ENCODE measurements at regions not wholly inside any gene's neighbourhood (a gene's known extent, or its start where the extent isn't known, plus 50 kb on each side); places are given as distances from the start of the nearest gene placed in this dataset.
"Not testable (repeated sequence)": the region's sequence is repeated elsewhere in the genome, so short reads cannot be mapped to it uniquely, and the experiment has no call there.

DNA sequence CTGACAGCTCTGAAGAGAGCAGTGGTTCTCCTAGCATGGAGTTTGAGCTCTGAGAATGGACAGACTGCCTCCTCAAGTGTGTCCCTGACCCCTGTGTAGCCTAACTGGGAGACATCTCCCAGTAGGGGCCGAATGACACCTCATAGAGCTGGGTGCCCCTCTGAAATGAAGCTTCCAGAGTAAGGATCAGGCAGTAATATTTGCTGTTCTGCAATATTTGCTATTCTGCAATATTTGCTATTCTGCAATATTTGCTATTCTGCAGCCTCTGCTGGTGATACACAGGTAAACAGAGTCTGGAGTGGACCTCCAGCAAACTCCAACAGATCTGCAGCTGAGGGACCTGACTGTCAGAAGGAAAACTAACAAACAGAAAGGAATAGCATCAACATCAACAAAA is 105.5 kb downstream of the BUD13 start:
- DNase-seq (ENCODE audit: low read depth, low spot score): not testable (repeated sequence)

DNA sequence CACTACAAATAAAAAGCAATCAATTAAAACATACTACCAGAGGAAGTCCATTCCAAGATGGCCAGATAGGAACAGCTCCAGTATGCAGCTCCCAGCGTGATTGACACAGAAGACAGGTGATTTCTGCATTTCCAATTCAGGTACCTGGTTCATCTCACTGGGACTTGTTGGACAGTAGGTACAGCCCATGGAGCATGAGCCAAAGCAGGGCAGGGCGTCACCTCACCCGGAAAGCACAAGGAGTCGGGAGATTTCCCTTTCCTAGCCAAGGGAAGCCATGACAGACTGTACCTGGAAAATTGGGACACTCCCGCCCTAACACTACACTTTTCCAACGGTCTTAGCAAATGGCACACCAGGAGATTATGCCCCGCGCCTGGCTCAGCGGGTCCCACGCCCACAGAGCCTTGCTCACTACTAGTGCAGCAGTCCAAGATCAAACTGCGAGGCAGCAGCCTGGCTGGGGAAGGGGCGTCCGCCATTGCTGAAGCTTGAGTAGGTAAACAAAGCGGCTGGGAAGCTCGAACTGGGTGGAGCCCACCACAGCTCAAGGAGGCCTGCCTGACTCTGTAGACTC is 106.0 kb downstream of the BUD13 start:
- DNase-seq (ENCODE audit: low read depth, low spot score): not testable (repeated sequence)

DNA sequence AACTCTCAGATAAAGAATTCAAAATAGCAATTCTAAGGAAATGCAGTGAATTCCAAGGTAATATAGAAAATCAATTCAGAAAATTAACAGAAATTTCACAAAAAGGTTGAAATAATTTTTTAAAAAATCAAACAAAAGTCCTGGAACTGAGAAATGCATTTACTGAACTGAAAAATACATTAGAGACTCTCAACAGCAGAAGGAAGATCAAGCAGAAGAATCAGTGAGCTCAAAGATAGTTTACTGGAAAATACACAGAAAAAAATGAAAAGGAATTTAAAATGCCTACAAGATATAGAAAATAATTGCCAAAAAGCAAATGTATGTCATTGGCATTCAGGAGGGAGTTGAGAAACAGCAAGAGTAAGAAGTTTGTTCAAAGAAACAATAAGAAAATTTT is 107.3 kb downstream of the BUD13 start:
- no peak for DNase-seq (ENCODE audit: low read depth, low spot score)

DNA sequence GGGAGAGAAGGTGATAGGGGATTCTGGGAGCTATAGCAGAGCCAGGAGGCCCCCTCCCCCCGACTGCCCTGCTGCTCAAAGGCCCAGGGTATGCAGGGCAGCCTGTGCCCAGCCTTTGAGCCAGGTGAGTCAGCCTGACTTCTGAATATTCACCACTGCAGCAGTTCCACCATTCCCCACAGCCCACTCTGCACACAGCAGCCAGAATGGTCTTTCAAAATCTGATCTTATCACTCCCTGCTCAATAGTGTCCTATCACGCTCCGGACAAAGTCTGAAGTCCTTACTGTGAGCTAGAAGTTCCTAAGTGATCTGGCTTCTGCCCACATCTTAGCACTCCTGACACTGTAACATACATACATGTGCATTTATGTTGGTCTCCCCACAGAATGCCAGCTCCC is 111.7 kb downstream of the BUD13 start:
- no peak for DNase-seq (ENCODE audit: low read depth, low spot score)

DNA sequence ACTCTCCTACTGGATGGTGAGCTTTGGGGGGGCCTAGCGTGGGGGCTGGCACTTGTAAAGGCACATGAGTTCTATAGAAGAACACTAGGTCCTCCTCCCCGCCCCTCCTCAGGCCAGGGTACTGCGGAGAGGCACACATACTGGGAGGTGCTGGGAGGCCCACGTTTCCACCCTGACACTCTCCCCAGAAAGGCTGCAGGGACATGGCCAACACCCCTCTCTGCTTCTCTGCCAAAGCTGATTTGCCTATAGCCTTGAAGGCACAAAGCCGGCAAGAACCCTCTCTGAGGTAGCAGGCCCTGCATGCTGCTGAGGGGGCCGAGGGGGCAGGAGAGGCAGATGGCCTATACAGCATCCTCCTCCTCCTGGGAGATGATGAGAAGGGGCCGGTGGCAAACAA is 112.8 kb downstream of the BUD13 start:
- no peak for DNase-seq (ENCODE audit: low read depth, low spot score)

DNA sequence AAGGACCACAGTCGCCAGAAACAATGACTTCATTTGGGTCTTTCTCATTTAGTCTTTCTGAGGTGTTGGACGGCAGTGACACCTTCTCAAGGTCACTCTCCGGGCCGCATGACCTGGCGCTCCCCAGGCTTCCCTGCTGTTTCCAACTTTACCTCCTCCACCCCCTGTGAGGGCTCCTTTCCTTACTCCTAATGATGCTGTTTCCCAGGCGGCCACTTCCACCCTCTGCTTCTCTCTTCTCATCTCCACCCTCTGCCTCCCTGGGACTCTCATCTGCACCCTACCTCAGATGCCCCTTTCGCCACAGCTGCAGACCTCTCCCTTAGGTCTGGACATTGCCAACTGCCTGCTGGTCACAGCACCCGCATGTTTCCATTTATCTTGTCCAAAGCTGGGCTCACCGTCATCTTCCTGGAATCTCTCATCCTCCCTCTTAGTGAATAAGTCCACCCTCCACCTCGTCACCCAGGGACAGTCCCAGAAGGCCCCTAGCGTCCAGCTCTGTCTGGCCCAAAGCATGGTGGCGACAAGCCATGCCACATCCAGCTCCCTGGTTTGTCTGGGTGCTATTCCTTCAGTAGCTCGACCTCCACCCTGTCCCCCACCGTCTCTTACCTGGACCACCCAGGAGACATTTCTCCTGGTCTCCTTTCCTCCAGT is 113.8 kb downstream of the BUD13 start:
- no peak for DNase-seq (ENCODE audit: low read depth, low spot score)

DNA sequence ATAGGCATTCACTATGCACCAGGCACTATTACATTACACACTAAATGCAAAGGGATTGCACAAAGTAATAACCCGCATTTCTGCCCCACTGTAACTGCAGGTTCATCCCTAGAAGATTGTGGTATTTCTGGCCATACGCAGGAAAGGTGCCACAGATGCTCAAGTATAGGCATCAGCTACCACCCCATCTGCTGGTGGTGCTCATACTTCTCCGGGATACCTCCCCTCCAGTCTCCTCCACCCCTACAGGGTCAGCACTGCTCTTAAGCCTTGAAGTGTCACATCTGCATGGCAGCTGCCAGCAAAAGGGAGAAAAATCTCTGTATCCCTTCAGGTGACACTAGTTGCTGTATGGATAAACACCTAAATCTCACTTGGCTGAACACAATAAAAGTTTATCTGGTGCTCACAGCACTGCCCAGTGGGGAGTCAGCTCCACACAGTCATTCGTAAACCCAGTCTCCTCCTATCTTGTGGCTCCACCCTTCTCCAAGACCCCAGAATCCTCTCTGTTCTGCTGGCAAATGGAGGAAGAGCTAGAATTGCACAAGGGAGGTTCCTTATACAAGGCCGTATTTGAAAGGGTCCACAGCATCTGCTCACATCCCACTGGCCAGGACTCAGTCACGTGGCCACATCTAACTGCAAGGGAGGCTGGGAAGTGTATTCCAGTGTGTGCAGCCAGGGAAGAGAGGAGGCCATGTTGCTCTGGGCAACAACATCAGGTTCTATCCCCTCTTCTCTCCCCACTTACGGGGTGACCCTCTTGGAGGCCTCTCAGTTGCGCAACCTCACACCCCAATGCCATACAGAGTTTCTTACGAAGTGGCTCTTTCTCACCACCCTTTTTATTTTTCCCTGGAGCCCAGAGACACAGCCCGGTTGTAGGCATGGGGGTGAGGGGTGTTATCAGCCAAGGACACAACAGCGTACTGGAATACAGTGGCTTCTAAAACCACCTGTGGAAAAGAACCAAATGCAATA is 114.7 kb downstream of the BUD13 start:
- DNase-seq (ENCODE audit: low read depth, low spot score): no peak

DNA sequence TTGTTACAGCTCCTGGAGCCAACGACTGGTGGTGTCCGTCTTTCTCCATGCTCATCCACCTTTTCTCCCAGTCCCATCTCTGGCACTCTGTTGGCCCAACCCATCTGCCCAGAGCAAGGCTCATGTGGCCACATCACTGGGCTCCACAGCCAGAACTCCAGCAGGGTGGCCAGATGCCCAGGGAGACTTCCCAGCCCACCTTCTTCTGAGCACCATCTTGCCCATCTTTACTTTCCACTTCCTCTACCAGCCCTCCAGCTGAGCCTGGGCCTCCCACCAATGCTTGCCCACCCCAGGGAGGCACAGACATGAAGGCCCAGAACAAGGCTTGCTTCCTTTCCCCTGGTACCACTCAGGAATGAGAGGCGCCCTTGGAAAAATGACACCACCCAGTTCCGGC is 116.8 kb downstream of the BUD13 start:
- DNase-seq (ENCODE audit: low read depth, low spot score): no peak

DNA sequence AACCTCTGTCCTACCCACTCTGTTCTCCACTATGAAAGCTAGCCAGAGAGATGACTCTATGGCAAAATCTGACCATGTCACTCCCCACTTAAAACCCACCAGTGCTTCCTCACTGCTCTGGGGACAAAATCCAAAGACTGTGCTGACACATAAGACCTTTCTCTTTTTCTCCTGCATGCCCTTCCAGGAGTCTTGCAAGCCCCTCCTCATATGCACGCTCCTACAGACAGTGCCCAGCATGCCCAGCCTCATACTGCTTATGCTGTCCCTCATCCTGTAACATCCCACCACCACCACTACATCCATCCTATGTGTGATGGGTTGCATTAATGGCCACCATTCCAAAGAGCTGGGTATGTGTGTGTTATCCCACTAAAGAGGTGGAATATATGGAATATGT is 118.3 kb downstream of the BUD13 start:
- DNase-seq (ENCODE audit: low read depth, low spot score): no peak

DNA sequence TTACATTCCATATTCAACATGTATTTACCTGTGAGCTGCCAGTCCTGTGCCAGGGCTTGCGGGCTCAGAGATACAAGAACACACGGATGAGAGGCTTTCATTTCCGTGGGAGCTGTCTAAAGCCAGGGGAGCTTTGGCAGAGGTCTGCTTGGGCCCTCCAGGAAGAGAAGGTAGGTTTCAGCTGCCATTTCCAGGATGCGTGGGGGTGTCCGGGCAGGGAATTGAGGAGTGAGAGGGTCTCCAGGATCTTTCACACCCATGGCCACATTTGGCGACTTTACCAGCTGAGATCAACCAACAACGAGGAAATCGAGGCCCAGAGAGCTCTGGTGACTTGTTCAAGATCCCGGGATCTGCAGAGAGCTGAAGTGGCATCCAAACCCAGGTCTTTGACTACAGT is 119.6 kb downstream of the BUD13 start:
- no peak for DNase-seq (ENCODE audit: low read depth, low spot score)

DNA sequence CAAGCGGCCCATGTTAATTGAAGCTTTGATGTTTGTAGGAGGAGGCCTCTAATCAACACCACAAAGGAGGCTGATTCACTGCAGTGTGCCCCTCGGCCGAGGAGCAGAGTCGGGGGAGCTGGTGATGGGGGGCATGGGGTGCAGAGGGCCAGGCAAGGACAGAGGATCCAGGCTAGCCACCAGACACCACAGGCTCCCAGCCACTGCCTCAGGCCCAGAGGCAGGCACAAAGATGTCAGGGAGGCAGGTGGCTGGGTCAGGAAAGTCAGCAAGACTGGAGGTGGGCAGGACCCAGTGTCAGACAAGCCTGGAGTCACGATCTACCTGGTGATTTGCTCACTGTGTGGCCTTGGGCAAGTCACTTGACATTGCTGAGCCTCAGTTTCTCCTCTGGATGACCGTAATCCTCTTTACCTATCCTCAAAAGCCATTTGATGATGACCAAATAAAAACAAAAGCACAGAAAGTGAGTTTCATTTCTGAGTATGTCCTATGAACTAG is 121.0 kb downstream of the BUD13 start:
- DNase-seq (ENCODE audit: low read depth, low spot score): no peak

DNA sequence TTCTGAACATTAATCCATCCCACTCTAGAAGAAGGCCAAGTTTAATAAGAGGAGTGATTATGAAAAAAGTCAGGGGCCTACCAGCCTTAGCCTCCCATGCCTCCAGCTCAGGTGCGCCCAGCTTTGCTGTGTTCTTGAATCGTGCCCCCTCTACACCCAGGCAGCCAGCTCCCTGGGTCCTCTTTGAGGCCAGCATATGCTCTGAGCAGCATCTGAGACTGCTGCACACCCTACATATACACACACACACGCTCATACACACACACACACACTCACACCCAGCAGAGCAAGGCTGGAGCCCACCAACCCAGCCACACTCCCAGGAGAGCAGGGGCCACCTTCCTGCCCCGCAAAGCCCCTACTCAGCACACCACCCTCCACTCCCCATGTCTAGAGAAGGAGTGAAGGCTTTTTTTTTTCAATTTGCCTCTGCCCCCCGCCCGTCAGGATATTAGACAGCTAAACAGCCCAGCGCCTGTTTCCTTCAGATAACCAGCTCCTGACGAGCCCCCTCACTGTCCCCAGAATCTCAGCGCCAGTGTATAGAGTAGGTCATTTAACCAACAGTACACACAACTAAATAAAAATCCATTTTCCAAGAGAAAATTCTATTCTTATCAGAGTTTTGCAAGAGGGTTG is 121.6 kb downstream of the BUD13 start:
- no peak for DNase-seq (ENCODE audit: low read depth, low spot score)

DNA sequence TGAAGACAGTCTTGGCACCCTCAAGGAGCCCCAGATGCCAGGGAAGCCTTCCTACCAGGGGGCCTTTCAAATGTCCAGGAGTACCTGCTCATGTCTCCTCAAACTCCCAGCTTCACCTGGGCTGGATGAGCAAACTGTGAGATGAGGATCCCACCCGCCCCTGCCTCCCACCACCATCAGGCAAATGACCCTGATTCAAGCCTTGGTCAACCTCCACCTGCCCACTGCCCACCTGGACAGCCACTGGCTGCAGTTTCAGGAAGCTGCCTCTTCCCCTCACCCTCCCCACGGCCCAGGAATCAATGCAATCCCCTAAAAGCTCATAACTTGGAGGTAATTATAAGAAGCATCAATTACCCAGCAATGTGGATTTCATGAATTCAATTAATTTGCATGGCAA is 122.7 kb downstream of the BUD13 start:
- no peak for DNase-seq (ENCODE audit: low read depth, low spot score)

DNA sequence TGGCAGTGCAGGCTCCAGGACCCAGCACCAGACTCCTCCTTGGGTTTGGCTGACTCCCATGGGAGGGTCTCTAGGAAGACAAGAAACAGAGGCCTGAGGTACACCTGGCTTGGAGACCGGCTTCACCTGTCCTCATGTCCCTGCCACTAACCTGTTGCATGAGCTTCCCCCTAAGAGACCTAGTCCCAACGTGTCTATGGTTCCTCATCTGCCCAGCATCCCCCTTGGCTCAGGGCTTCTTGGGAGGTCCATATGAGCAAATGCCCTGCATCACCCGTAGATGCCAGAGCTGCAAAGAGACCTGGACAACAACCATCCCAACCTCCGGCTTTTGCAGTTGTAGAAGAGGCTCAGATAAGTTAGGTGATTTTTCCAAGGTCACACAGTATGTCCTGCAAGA is 123.5 kb downstream of the BUD13 start:
- DNase-seq (ENCODE audit: low read depth, low spot score): no peak

DNA sequence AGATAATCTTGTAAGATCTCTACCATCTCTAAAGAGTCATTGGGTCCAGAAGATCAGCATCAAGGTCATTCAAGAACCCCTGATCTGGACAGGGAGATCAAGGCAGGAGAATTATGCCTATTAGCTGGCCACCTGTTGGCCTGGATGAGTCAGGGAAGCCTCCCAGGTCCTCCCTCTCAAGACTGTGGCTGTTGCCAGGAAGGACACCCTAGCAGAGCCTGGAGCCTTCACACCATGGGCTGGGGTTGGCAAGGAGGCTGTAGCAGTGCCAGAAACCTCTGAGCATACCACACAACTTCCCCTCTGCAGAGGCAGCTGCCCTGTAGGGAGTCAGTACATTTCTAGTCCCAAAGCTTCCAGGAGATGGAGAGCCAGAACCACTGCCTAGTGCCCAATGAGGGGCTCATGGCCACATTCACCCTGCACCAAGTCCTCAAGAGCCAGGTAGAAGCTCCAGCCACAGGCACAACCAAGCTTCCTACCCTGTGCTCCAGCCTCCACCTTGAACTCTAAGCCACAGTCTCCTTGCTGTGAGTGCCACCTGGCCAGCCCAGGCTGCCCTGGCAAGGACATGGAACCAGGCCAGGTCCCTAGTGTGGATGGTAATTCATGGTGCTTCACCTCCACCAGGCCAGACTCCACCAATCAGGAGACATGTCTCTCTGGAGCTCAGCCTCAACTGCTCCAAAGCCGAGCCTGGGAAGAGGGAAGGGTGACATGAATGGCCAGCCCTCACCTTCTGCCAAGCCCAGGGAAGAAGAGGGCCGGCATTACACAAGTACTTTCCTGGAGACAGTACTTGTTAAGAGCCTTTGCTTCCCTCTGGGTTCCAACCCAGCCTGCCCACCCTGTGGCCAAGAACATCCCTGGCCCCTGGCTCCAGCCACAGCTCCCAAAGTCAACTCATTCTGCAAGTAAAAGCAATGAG is 124.3 kb downstream of the BUD13 start:
- no peak for DNase-seq (ENCODE audit: low read depth, low spot score)

DNA sequence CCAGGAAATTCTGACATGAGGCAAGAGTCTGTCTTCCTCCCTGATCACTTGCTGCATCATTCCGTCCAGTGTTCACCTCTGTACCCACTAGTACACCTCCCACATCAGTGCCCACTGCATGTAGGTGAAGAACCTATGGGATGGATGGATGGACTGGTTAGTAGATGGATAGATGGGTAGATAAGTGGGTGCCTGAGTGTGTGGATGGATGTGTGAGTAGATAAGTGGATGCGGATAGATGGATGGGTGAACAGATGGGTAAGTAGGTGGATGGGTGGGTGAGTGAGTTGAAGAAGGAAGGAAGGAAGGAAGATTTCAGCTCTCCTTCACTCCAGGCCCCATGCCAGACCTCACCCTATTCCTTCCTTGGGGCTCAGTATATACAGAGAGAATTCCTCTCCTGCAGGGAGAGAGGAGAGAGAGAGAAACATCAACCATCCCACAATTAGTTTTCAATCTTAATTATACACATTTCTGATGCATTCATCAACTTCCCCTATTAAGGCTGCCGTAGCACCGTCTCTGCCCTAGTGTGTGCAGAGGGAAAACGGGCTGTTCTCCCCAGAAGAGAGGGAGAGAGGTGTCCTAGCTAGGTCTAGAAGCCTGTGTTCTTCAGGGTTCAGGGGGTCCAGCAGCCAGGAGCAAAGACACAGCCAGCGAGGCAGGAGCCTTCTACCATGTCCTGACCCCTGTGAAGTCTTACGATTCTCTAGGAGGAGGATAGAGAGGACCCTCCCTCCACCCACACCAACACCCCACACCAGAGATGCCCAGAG is 125.3 kb downstream of the BUD13 start:
- no peak for DNase-seq (ENCODE audit: low read depth, low spot score)

DNA sequence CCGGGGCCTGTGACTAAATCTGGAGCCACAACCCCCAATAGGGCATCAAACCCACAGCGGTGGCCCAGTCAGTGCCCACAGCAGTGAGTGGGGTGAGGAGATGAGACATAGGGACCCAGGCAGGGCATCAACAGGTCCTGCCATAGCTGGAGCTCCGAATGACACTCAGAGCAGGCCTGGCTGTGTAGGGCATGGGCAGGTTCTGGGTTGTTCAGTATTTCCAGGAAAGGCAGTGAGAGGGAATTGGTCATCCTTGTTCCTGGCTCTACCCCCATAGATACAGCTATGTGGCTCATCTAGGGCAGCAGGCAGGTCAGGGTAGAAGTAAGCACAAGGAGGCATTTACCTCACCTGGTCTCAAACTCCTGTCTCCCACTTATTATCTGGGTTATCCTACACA is 126.6 kb downstream of the BUD13 start:
- no peak for DNase-seq (ENCODE audit: low read depth, low spot score)

DNA sequence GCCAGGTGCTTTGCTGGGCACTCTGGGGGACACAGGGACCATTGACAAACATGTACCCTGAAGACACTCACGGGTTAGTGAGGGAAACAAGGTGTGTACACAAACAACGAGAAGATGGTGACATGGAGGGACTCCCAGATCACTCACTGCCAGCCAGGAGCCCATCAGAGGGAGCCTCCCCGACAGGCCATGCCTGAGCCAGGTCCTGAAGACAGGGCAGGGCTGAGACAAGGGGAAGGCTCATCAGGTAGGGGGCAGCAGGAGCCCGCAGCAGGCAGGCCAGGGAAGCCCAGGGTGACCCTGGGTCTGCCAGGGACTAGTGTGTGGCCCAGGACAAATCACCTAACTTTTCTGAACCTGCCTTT is 127.9 kb downstream of the BUD13 start:
- no peak for DNase-seq (ENCODE audit: low read depth, low spot score)

DNA sequence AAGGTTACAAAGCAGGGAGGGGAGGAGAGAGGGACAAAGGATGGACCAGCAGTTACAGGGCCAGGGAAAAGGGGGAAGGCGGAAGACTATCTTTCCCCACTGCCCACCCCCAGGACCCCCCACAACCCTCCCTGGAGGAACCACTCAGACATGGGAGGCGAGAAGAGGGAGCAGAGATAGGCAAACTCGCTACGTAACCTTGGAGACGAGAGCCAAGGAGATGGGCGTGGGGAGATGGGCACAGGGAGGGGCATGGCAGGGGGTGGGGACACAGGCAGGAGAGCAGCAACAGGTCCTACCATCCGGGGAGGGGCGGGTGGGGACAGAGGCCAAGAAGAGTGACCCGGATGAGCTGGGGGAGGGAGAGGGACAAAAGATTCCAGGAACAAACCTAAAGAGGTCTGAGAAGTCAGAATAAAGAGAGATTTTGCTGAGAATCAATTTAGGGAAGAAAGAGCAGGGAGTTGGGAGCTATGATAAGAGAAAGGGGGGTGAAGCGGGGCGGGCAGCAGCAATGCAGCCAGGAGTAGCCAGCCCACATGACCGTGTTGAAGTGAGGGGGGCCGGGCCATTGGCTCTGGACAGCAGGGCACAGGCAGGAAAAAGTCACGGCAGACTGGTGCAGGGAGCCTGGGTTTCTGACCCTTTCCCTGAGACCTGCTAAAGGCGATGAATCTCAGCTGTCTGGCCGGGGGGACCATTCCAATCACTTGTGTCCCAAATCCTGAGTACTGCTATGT is 128.4 kb downstream of the BUD13 start:
- DNase-seq (ENCODE audit: low read depth, low spot score): no peak

Data from pulmonary artery endothelial cell (primary cell).